ENCODE measurements at regions not wholly inside any gene's neighbourhood (a gene's known extent, or its start where the extent isn't known, plus 50 kb on each side); places are given as distances from the start of the nearest gene placed in this dataset.

DNA sequence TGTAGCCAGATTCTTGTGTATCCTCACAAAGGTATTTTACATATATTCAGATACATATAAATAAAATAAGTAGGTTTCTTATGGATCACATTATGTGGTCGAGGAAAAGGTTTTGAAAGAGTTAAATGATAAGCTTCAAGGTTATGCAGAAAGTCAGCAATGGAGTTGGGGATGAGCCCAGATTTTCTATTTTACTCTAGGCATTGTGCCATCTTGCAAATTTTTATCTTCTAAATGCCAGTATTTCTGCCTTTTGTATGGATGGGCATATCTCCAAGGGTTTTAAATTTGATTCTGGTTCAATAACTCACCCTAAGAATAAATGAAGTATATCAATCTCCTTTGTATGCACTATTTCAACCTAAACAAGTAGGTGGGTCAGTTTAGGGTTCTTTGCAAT lies 410.7 kb downstream of the DMRTA1 start:
- DNase-seq (ENCODE audit: unreplicated experiment) = no peak
- POLR2A ChIA-PET = no interaction called here

DNA sequence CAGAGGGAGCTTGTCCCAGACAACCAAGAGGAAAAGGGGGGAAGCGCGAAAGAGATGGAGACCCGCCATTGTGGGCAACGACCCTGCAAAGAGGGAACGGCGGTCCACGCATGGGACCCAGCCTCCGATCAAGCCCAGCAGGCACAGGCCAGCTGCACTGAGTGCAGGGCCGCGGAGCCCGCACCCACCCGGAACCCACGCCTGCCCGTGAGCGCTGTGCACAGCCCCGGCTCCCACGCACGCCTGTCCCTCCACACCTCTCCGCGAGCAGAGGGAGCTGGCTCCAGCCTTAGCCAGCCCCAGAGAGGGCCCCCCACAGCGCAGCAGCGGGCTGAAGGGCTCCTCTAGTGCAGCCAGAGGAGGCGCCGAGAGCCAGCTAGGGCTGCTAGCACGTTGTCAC lies 416.5 kb downstream of the DMRTA1 start:
- intact Hi-C loops (cut with micrococcal nuclease) = no loop called here
- H3K27me3 Mint-ChIP-seq (ENCODE audit: insufficient read depth, unreplicated experiment) = peaks cover 24% of the 10 kb centered on the region
- H3K36me3 Mint-ChIP-seq (ENCODE audit: insufficient read depth, unreplicated experiment) = no peaks in the 10 kb centered on the region
- no peak overlapping the region for H3K4me3 Mint-ChIP-seq (ENCODE audit: unreplicated experiment)
- BruUV-seq (replicated peaks) = no TSS peak
- no peak overlapping the region for H3K27ac Mint-ChIP-seq (ENCODE audit: low read depth, unreplicated experiment)
- no peak for DNase-seq (ENCODE audit: unreplicated experiment)
- ChIA-PET CTCF (no interaction called here), POLR2A (no interaction called here)
- TF ChIP-seq, protein P1, sequence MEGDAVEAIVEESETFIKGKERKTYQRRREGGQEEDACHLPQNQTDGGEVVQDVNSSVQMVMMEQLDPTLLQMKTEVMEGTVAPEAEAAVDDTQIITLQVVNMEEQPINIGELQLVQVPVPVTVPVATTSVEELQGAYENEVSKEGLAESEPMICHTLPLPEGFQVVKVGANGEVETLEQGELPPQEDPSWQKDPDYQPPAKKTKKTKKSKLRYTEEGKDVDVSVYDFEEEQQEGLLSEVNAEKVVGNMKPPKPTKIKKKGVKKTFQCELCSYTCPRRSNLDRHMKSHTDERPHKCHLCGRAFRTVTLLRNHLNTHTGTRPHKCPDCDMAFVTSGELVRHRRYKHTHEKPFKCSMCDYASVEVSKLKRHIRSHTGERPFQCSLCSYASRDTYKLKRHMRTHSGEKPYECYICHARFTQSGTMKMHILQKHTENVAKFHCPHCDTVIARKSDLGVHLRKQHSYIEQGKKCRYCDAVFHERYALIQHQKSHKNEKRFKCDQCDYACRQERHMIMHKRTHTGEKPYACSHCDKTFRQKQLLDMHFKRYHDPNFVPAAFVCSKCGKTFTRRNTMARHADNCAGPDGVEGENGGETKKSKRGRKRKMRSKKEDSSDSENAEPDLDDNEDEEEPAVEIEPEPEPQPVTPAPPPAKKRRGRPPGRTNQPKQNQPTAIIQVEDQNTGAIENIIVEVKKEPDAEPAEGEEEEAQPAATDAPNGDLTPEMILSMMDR (IDR thresholded peaks at IDR 0.05; ENCODE audit: unreplicated experiment) = no peak
- no peaks in the 10 kb centered on the region for H3K9me3 Mint-ChIP-seq (ENCODE audit: unreplicated experiment)
- H3K4me1 Mint-ChIP-seq (ENCODE audit: insufficient read depth, unreplicated experiment) = no peaks in the 10 kb centered on the region

More for the DNA sequence above, 410.7 kb downstream of the DMRTA1 start:
- Mint-ChIP-seq H3K9me3 (ENCODE audit: unreplicated experiment) (no peaks in the 10 kb centered on the region), H3K27ac (ENCODE audit: low read depth, unreplicated experiment) (no peak overlapping the region), H3K27me3 (ENCODE audit: insufficient read depth, unreplicated experiment) (peaks cover 15% of the 10 kb centered on the region), H3K4me3 (ENCODE audit: unreplicated experiment) (no peak overlapping the region), H3K4me1 (ENCODE audit: insufficient read depth, unreplicated experiment) (no peaks in the 10 kb centered on the region), H3K36me3 (ENCODE audit: insufficient read depth, unreplicated experiment) (no peaks in the 10 kb centered on the region)
- no TSS peak for BruUV-seq (replicated peaks)
- TF ChIP-seq, protein P1 (IDR thresholded peaks at IDR 0.05; ENCODE audit: unreplicated experiment) = no peak
- intact Hi-C loops (cut with micrococcal nuclease) = no loop called here
- CTCF ChIA-PET = interaction anchor here (0.6 kb wide), 1 partner anchor 16 kb away, joined by 3 read pairs; no protein-coding TSS in a partner anchor

DNA sequence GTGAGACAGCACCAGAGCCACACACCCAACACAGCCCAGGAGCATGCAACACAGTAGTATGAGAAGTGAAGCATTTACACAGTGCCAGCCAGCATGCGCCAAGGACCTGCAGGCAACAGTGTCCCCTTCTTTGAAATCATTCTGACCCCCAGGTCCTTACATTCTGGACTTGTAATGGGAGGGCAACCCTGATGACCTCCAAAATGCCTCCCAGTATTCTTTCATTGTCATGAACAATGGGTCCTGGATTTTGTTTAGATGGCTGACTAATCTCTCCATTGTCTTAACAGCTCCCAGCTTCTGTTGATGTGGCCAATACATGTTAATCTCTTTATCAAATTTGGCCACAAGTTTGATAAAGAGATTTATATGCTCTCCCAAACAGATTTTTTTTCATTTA lies 417.1 kb downstream of the DMRTA1 start:
- TF ChIP-seq, protein P1 (IDR thresholded peaks at IDR 0.05; ENCODE audit: unreplicated experiment) = no peak
- Mint-ChIP-seq H3K4me1 (ENCODE audit: insufficient read depth, unreplicated experiment) (no peaks in the 10 kb centered on the region), H3K27me3 (ENCODE audit: insufficient read depth, unreplicated experiment) (peaks cover 30% of the 10 kb centered on the region), H3K9me3 (ENCODE audit: unreplicated experiment) (no peaks in the 10 kb centered on the region), H3K4me3 (ENCODE audit: unreplicated experiment) (no peak overlapping the region), H3K36me3 (ENCODE audit: insufficient read depth, unreplicated experiment) (no peaks in the 10 kb centered on the region), H3K27ac (ENCODE audit: low read depth, unreplicated experiment) (no peak overlapping the region)
- no TSS peak for BruUV-seq (replicated peaks)
- DNase-seq (ENCODE audit: unreplicated experiment) = no peak
- intact Hi-C loops (cut with micrococcal nuclease) = no loop called here
- ChIA-PET POLR2A (no interaction called here), CTCF (no interaction called here)

DNA sequence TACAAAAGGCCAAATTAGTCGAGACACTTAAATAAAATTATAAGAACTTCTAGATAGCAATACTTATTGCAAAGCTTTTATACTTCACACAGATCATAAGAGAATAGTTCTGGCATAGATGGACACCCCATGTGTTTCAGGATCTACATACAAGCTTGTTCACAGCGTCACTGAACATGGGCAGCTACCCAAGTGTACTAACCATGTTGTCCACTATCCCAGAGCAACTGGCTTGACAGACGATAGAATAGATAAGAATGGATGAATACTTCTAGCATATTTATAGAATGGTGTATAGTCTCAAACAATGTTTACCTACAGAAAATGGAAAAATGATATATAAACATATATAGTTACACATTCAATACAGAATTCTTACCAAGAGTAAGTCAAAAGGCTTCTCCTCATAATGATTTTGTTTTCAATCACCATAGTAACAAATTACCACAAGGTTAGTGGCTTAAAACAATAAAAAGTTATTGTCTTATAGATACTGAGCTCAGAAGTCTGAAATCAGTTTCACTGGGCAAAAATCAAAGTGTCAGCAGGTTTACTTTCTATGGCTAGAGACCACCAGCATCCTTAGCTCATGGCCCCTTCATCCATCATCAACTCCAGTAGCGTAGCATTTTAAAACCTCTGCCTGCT lies 446.7 kb downstream of the DMRTA1 start:
- BruUV-seq (replicated peaks) = no TSS peak
- no peak for DNase-seq (ENCODE audit: unreplicated experiment)
- ChIA-PET CTCF (no interaction called here), POLR2A (no interaction called here)
- Mint-ChIP-seq H3K9me3 (ENCODE audit: unreplicated experiment) (no peaks in the 10 kb centered on the region), H3K27ac (ENCODE audit: low read depth, unreplicated experiment) (no peak overlapping the region), H3K36me3 (ENCODE audit: insufficient read depth, unreplicated experiment) (no peaks in the 10 kb centered on the region), H3K4me3 (ENCODE audit: unreplicated experiment) (no peak overlapping the region), H3K4me1 (ENCODE audit: insufficient read depth, unreplicated experiment) (no peaks in the 10 kb centered on the region), H3K27me3 (ENCODE audit: insufficient read depth, unreplicated experiment) (peaks cover 65% of the 10 kb centered on the region)
- TF ChIP-seq, protein P1 (IDR thresholded peaks at IDR 0.05; ENCODE audit: unreplicated experiment) = no peak
- intact Hi-C loops (cut with micrococcal nuclease) = no loop called here
